Adrenal gland (tissue), 5 donors: ENCODE measurements at regions not wholly inside any gene's neighbourhood (a gene's known extent, or its start where the extent isn't known, plus 50 kb on each side); places are given as distances from the start of the nearest gene placed in this dataset.

Experiments used
- CTCF ChIP-seq, 6 experiments: fragments of 450-650 bp in 4 of 6; fragments of 200-600 bp in 2 of 6; sonication (generic) in 1 of 6; IDR thresholded peaks; 1 replicate in 5 of 6; 2 replicates in 1 of 6; pipeline versions ENCODE4 v1.5.1 to v1.8.0; 2016 to 2021; ENCODE audit warnings: antibody characterized with exemption in 6 of 6, mild to moderate bottlenecking in 2 of 6, moderate library complexity in 1 of 6
- POLR2A ChIP-seq, 2 donors: fragments of 450-650 bp; IDR thresholded peaks; one replicate each; pipeline ENCODE4 v1.6.1; 2017; ENCODE audit warnings: antibody characterized with exemption in 2 of 2, mild to moderate bottlenecking in 2 of 2, moderate library complexity in 1 of 2
- donor health status: DM: no; HTN: no; CAD: no.

GRCh38 chr18:38525039-38525438 lies 959.4 kb upstream of the CELF4 start:
- no peak for TF ChIP-seq CTCF (IDR thresholded peaks at IDR 0.05)
- no peak for TF ChIP-seq POLR2A (IDR thresholded peaks at IDR 0.05)
